ENCODE measurements at regions not wholly inside any gene's neighbourhood (a gene's known extent, or its start where the extent isn't known, plus 50 kb on each side); places are given as distances from the start of the nearest gene placed in this dataset.
"Not testable (repeated sequence)": the region's sequence is repeated elsewhere in the genome, so short reads cannot be mapped to it uniquely, and the experiment has no call there.

GRCh38 chrX:15055146-15055930 lies 182.1 kb downstream of the MOSPD2 start:
- Histone ChIP-seq H3K27ac (ENCODE audit: low read depth, low read length) (no peak overlapping the region), H2AFZ (ENCODE audit: low read length, unreplicated experiment) (no peak overlapping the region), H3K4me3 (ENCODE audit: low read depth, low read length) (no peak overlapping the region)

GRCh38 chrX:15050395-15050794 lies 177.2 kb downstream of the MOSPD2 start:
- no peak overlapping the region for H2AFZ ChIP-seq (ENCODE audit: low read length, unreplicated experiment)
- no peaks in the 10 kb centered on the region for H3K79me2 ChIP-seq (ENCODE audit: control insufficient read depth, insufficient read depth, low read length, unreplicated experiment)
- H3K27ac ChIP-seq (ENCODE audit: low read depth, low read length): no peak overlapping the region
- no peaks in the 10 kb centered on the region for H3K4me1 ChIP-seq (ENCODE audit: control insufficient read depth, insufficient read depth, low read length, unreplicated experiment)
- H3K27me3 ChIP-seq (ENCODE audit: insufficient read depth, low read length): no peaks in the 10 kb centered on the region
- H3K36me3 ChIP-seq (ENCODE audit: insufficient read depth, low read length): no peaks in the 10 kb centered on the region
- no peak overlapping the region for H3K4me3 ChIP-seq (ENCODE audit: low read depth, low read length)

More at GRCh38 chrX:15055146-15055930, 182.1 kb downstream of the MOSPD2 start:
- Histone ChIP-seq H3K27me3 (ENCODE audit: insufficient read depth, low read length) (no peaks in the 10 kb centered on the region), H3K4me1 (ENCODE audit: control insufficient read depth, insufficient read depth, low read length, unreplicated experiment) (no peaks in the 10 kb centered on the region), H3K36me3 (ENCODE audit: insufficient read depth, low read length) (no peaks in the 10 kb centered on the region), H3K79me2 (ENCODE audit: control insufficient read depth, insufficient read depth, low read length, unreplicated experiment) (no peaks in the 10 kb centered on the region)

GRCh38 chrX:15043538-15043937 lies 170.3 kb downstream of the MOSPD2 start:
- Histone ChIP-seq H2AFZ (ENCODE audit: low read length, unreplicated experiment) (no peak overlapping the region), H3K79me2 (ENCODE audit: control insufficient read depth, insufficient read depth, low read length, unreplicated experiment) (no peaks in the 10 kb centered on the region), H3K36me3 (ENCODE audit: insufficient read depth, low read length) (no peaks in the 10 kb centered on the region), H3K27ac (ENCODE audit: low read depth, low read length) (no peak overlapping the region), H3K27me3 (ENCODE audit: insufficient read depth, low read length) (no peaks in the 10 kb centered on the region), H3K4me1 (ENCODE audit: control insufficient read depth, insufficient read depth, low read length, unreplicated experiment) (no peaks in the 10 kb centered on the region), H3K4me3 (ENCODE audit: low read depth, low read length) (no peak overlapping the region)

- H3K79me2 ChIP-seq (ENCODE audit: control insufficient read depth, insufficient read depth, low read length, unreplicated experiment): no peaks in the 10 kb centered on the region
- no peaks in the 10 kb centered on the region for H3K36me3 ChIP-seq (ENCODE audit: insufficient read depth, low read length)
- H3K4me1 ChIP-seq (ENCODE audit: control insufficient read depth, insufficient read depth, low read length, unreplicated experiment): no peaks in the 10 kb centered on the region
- H3K27me3 ChIP-seq (ENCODE audit: insufficient read depth, low read length): no peaks in the 10 kb centered on the region
- no peak overlapping the region for H3K27ac ChIP-seq (ENCODE audit: low read depth, low read length)
- peak overlapping the region; percentile 65; the same call in 1 of the 2 replicates for H3K4me3 ChIP-seq (ENCODE audit: low read depth, low read length)
- peak overlapping the region; percentile 81 for H2AFZ ChIP-seq (ENCODE audit: low read length, unreplicated experiment)
Observed at GRCh38 chrX:15033917-15034316, 160.7 kb downstream of the MOSPD2 start.

- peaks cover 3% of the 10 kb centered on the region for H3K4me1 ChIP-seq (ENCODE audit: control insufficient read depth, insufficient read depth, low read length, unreplicated experiment)
- peak overlapping the region; percentile 68 for H3K4me3 ChIP-seq (ENCODE audit: low read depth, low read length)
- no peaks in the 10 kb centered on the region for H3K27me3 ChIP-seq (ENCODE audit: insufficient read depth, low read length)
- no peak overlapping the region for H3K27ac ChIP-seq (ENCODE audit: low read depth, low read length)
- H2AFZ ChIP-seq (ENCODE audit: low read length, unreplicated experiment): no peak overlapping the region
- no peaks in the 10 kb centered on the region for H3K36me3 ChIP-seq (ENCODE audit: insufficient read depth, low read length)
- no peaks in the 10 kb centered on the region for H3K79me2 ChIP-seq (ENCODE audit: control insufficient read depth, insufficient read depth, low read length, unreplicated experiment)
Observed at GRCh38 chrX:15017491-15017890, 144.3 kb downstream of the MOSPD2 start.

DNA sequence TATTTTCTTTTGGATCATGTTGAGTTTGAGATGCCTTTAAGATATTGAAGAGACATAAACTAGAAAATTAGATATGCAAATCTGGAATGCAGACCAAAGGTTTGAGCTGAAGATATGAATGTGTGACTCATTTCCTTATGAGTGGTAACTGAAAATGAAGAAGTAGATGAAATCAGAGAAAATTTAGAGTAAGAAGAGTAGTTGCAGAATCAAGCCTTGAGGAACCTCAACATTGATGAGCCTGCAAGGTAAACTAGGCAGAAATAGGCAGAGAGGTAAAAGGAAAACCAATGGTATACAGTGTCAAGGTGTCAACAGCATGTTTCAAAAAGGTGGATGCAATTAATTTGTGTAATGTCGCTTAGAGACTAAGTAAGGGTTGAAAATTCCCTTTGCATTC lies 142.8 kb downstream of the MOSPD2 start:
- Histone ChIP-seq H3K36me3 (ENCODE audit: insufficient read depth, low read length) (no peaks in the 10 kb centered on the region), H3K4me1 (ENCODE audit: control insufficient read depth, insufficient read depth, low read length, unreplicated experiment) (peaks cover 3% of the 10 kb centered on the region), H3K27ac (ENCODE audit: low read depth, low read length) (no peak overlapping the region), H3K27me3 (ENCODE audit: insufficient read depth, low read length) (no peaks in the 10 kb centered on the region), H3K79me2 (ENCODE audit: control insufficient read depth, insufficient read depth, low read length, unreplicated experiment) (no peaks in the 10 kb centered on the region), H2AFZ (ENCODE audit: low read length, unreplicated experiment) (no peak overlapping the region), H3K4me3 (ENCODE audit: low read depth, low read length) (no peak overlapping the region; the same call in 1 of the 2 replicates)

DNA sequence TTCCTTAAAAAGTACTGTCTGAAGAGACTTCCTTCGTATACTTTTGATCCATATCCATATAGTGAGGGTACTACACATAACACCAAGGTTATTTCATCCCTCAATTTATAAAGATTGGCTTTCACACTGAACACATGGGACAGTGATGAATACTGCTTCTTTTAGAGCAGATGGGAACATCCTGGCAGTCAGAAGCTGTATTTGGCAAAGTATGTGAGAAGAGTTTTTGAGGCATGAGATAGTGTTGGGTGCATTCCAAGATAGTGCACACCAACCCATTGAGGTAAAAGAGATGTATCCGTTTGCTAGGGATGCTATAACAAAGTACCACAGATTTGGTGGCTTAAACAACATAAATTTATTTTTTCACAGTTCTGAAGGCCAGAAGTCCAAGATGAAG lies 141.1 kb downstream of the MOSPD2 start:
- Histone ChIP-seq H3K79me2 (ENCODE audit: control insufficient read depth, insufficient read depth, low read length, unreplicated experiment) (no peaks in the 10 kb centered on the region), H3K27me3 (ENCODE audit: insufficient read depth, low read length) (no peaks in the 10 kb centered on the region), H3K4me1 (ENCODE audit: control insufficient read depth, insufficient read depth, low read length, unreplicated experiment) (peaks cover 3% of the 10 kb centered on the region), H3K27ac (ENCODE audit: low read depth, low read length) (no peak overlapping the region), H2AFZ (ENCODE audit: low read length, unreplicated experiment) (no peak overlapping the region), H3K36me3 (ENCODE audit: insufficient read depth, low read length) (no peaks in the 10 kb centered on the region), H3K4me3 (ENCODE audit: low read depth, low read length) (no peak overlapping the region)

DNA sequence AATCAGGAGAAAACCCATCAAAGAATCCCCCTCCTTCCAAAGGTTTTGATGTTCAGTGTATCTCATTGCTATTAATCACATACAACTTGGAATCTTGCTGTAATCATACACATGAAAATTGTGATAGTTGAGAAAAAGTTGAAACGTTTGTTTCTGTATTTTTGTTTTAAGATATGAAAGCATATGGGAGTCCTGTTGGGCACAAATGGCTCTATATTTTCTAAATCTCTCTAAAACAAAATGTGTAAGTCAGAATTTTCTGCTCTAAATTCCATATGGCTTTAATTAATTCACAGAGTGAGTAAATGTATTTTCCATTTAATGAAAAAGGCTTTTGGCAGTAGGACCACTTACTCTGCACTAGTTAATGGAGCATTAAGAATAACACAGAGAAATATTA lies 140.2 kb downstream of the MOSPD2 start:
- Histone ChIP-seq H3K4me3 (ENCODE audit: low read depth, low read length) (no peak overlapping the region), H3K4me1 (ENCODE audit: control insufficient read depth, insufficient read depth, low read length, unreplicated experiment) (peaks cover 3% of the 10 kb centered on the region), H3K79me2 (ENCODE audit: control insufficient read depth, insufficient read depth, low read length, unreplicated experiment) (no peaks in the 10 kb centered on the region), H2AFZ (ENCODE audit: low read length, unreplicated experiment) (no peak overlapping the region), H3K27me3 (ENCODE audit: insufficient read depth, low read length) (no peaks in the 10 kb centered on the region), H3K27ac (ENCODE audit: low read depth, low read length) (no peak overlapping the region), H3K36me3 (ENCODE audit: insufficient read depth, low read length) (no peaks in the 10 kb centered on the region)

- Histone ChIP-seq H3K4me1 (ENCODE audit: control insufficient read depth, insufficient read depth, low read length, unreplicated experiment) (no peaks in the 10 kb centered on the region), H3K27me3 (ENCODE audit: insufficient read depth, low read length) (peaks cover 3% of the 10 kb centered on the region; the same call in 1 of the 2 replicates), H3K36me3 (ENCODE audit: insufficient read depth, low read length) (no peaks in the 10 kb centered on the region), H3K79me2 (ENCODE audit: control insufficient read depth, insufficient read depth, low read length, unreplicated experiment) (no peaks in the 10 kb centered on the region), H2AFZ (ENCODE audit: low read length, unreplicated experiment) (no peak overlapping the region), H3K27ac (ENCODE audit: low read depth, low read length) (no peak overlapping the region), H3K4me3 (ENCODE audit: low read depth, low read length) (no peak overlapping the region)
Observed at GRCh38 chrX:14997271-14997670, 124.0 kb downstream of the MOSPD2 start.

GRCh38 chrX:14984425-14984824 lies 111.2 kb downstream of the MOSPD2 start:
- not testable (repeated sequence) for H3K4me3 ChIP-seq (ENCODE audit: low read depth, low read length); H3K27ac ChIP-seq (ENCODE audit: low read depth, low read length); H3K27me3 ChIP-seq (ENCODE audit: insufficient read depth, low read length); H2AFZ ChIP-seq (ENCODE audit: low read length, unreplicated experiment); H3K36me3 ChIP-seq (ENCODE audit: insufficient read depth, low read length); H3K79me2 ChIP-seq (ENCODE audit: control insufficient read depth, insufficient read depth, low read length, unreplicated experiment); H3K4me1 ChIP-seq (ENCODE audit: control insufficient read depth, insufficient read depth, low read length, unreplicated experiment)
